ENCODE measurements at regions not wholly inside any gene's neighbourhood (a gene's known extent, or its start where the extent isn't known, plus 50 kb on each side); places are given as distances from the start of the nearest gene placed in this dataset.

GRCh38 chr15:87767516-87767915 is 489.0 kb downstream of the NTRK3 start:
- TF ChIP-seq CTCF (IDR thresholded peaks at IDR 0.05) (no peak), POLR2A (IDR thresholded peaks at IDR 0.05) (no peak), POLR2AphosphoS5 (IDR thresholded peaks at IDR 0.05) (no peak)

Data from breast epithelium (tissue), 3 donors.